Ovary (tissue), 7 donors: ENCODE measurements at regions not wholly inside any gene's neighbourhood (a gene's known extent, or its start where the extent isn't known, plus 50 kb on each side); places are given as distances from the start of the nearest gene placed in this dataset.

Experiments
- DNase-seq, 5 donors: peaks; one replicate each; pipeline ENCODE4 v3.0.0-alpha.2; 2019 to 2020
- H3K27ac ChIP-seq, 2 donors: fragments of 200-600 bp; one replicate each; pipeline versions ENCODE4 v1.5.1 to v1.8.0; 2019 to 2022
- H3K27me3 ChIP-seq: fragments of 200-600 bp; one replicate; pipeline ENCODE4 v1.8.0; 2022
- H3K36me3 ChIP-seq: fragments of 200-600 bp; sonication (generic); one replicate; pipeline ENCODE4 v1.5.1; 2019
- H3K4me1 ChIP-seq: one replicate; pipeline ENCODE4 v1.8.1; 2013; ENCODE audit warnings: mild to moderate bottlenecking, moderate library complexity; ENCODE audit not compliant: insufficient read depth
- H3K4me3 ChIP-seq: fragments of 200-600 bp; sonication (generic); one replicate; pipeline ENCODE4 v1.5.1; 2017
- H3K9me3 ChIP-seq, 2 donors: fragments of 200-600 bp in 1 of 2; sonication (generic) in 1 of 2; one replicate each; pipeline versions ENCODE4 v1.5.1 to v1.8.1; 2013 to 2019; ENCODE audit warnings: mild to moderate bottlenecking in 1 of 2, moderate library complexity in 1 of 2
- EP300 ChIP-seq: sonication (generic); formaldehyde crosslinking; IDR thresholded peaks from one replicate; pipeline ENCODE4 v1.6.1; 2017; ENCODE audit warnings: antibody characterized with exemption
- POLR2A ChIP-seq: fragments of 450-650 bp; IDR thresholded peaks from one replicate; pipeline ENCODE4 v1.6.1; 2017; ENCODE audit warnings: antibody characterized with exemption, mild to moderate bottlenecking, moderate library complexity
- WGBS, 3 donors: extraction: QIAGEN DNeasy Blood & Tissue Kit in 1 of 3; methylation state at CpG; one replicate each; pipeline versions ENCODE4 v1.1.5 to v1.1.7; 2013 to 2017; 5-methylcytosine and 5-hydroxymethylcytosine counted together
- intact Hi-C, 4 donors: fragments of 100-400 bp; cut with DNase I; formaldehyde crosslinking; loops; one replicate each; pipeline versions ENCODE4 v1.11.0 to v1.15.1; 2022 to 2023
- TF ChIP-seq, protein P1 (sequence below), 3 donors: fragments of 450-650 bp in 2 of 3; fragments of 200-600 bp in 1 of 3; IDR thresholded peaks; one replicate each; pipeline versions ENCODE4 v1.5.1 to v1.8.0; 2016 to 2022; ENCODE audit warnings: antibody characterized with exemption in 3 of 3, mild to moderate bottlenecking in 1 of 3
- donor health status: DM: no; HTN: no; CAD: no; lungs with moderate emphysema.
- donor health status: DM: no; HTN: no; CAD: no.
- donor health status: Bipolar disorder and iron deficiency.
- donor health status: DM: no; HTN: no; CAD: no.
- donor health status: DM: yes; HTN: yes; CAD: no.

DNA sequence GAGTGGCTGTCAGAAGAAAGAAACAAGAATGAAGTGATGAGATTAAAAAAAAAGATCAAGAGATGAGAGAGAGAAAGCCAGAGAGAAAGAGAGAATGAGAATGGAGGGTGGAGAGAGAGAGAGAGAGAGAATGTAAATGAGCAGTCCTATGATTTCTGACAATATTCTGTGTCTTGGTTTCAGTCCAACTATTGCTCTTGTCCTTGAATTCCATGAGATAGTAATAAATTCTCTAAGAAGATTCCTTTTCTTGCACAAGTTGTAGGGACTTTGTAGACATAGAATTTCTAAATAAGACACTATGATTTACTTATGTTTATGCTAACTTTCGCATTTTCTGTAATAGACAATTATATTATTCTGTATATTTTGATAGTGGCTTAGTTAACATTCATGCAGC, 149.6 kb upstream of the CTSO start:
- Histone ChIP-seq H3K27ac (no peak overlapping the region), H3K9me3 (no peaks in the 10 kb centered on the region), H3K27me3 (no peaks in the 10 kb centered on the region), H3K4me3 (no peak overlapping the region), H3K36me3 (no peaks in the 10 kb centered on the region), H3K4me1 (no peaks in the 10 kb centered on the region)
- TF ChIP-seq, protein P1, sequence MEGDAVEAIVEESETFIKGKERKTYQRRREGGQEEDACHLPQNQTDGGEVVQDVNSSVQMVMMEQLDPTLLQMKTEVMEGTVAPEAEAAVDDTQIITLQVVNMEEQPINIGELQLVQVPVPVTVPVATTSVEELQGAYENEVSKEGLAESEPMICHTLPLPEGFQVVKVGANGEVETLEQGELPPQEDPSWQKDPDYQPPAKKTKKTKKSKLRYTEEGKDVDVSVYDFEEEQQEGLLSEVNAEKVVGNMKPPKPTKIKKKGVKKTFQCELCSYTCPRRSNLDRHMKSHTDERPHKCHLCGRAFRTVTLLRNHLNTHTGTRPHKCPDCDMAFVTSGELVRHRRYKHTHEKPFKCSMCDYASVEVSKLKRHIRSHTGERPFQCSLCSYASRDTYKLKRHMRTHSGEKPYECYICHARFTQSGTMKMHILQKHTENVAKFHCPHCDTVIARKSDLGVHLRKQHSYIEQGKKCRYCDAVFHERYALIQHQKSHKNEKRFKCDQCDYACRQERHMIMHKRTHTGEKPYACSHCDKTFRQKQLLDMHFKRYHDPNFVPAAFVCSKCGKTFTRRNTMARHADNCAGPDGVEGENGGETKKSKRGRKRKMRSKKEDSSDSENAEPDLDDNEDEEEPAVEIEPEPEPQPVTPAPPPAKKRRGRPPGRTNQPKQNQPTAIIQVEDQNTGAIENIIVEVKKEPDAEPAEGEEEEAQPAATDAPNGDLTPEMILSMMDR (IDR thresholded peaks at IDR 0.05) = no peak
- TF ChIP-seq EP300 (no peak), POLR2A (no peak)
- 34 to 55% (median 42%) methylated on average over 1 of the region's 1 CpG for WGBS, 3 donors
- DNase-seq = no peak
- intact Hi-C loops = no loop called here

DNA sequence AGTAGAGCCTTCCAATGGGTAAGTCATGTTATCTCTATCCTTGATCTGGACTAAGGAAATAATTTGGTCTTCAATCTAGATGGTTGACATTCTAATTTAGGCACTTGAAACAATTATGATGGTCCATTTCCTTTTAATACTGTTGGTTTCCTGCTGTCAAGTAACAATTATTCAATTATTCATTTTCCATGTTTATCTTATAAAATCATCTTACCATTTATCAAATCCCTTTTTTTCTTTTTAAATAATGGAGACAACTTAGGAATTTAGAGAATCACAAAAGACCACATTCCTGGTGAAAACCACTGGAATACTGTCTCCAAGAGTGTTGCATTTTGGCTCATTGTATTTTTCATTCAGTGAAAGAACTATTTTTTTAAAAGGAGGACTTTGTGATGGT, 148.7 kb upstream of the CTSO start:
- Histone ChIP-seq H3K27me3 (no peaks in the 10 kb centered on the region), H3K9me3 (no peaks in the 10 kb centered on the region), H3K27ac (no peak overlapping the region), H3K4me1 (no peaks in the 10 kb centered on the region), H3K4me3 (no peak overlapping the region), H3K36me3 (no peaks in the 10 kb centered on the region)
- TF ChIP-seq, protein P1 (IDR thresholded peaks at IDR 0.05) = no peak
- TF ChIP-seq POLR2A = no peak
- TF ChIP-seq EP300 = no peak
- no peak for DNase-seq
- intact Hi-C loops = no loop called here

DNA sequence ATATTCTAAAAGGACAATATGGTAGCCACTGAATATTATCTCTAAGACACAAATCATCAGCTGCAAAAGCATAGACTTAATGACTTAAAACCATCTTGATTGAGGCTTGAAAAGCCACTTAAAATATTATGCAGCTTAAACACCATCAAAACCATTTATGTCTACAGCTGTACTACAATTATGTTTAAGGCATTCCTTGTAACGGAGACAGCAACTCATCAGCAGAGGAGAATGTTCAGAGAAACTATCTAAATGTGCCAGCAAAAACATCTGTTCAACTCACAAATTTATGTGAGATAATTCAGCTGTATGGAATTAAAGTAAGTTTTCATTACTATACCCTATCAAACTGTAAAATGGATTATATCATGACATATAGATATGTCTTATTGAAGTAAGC, 147.9 kb upstream of the CTSO start:
- Histone ChIP-seq H3K4me1 (no peaks in the 10 kb centered on the region), H3K27me3 (no peaks in the 10 kb centered on the region), H3K4me3 (no peak overlapping the region), H3K36me3 (no peaks in the 10 kb centered on the region), H3K9me3 (no peaks in the 10 kb centered on the region), H3K27ac (no peak overlapping the region)
- 12 to 24% (median 13%) methylated on average over 1 of the region's 1 CpG for WGBS, 3 donors
- TF ChIP-seq, protein P1 (IDR thresholded peaks at IDR 0.05) = no peak
- no peak for TF ChIP-seq EP300
- no peak for TF ChIP-seq POLR2A
- intact Hi-C loops = no loop called here
- no peak for DNase-seq

DNA sequence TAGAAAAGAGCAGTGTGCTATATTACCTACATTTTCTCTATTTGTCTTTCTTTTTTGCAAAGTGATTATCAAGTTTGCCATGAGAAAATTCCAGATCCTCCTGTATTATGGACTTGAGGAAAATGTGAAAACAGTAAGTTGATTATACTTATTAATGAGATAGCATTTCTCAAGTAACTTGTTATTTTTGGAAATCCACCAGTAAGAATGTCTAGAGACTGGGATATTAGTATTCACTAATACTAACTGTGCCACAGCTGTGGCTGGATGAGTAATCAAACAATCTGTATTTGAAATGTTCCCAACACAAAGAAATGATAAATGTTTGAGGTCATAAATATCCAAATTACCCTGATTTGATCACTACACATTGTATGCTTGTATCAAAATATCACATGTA, 147.0 kb upstream of the CTSO start:
- Histone ChIP-seq H3K27me3 (no peaks in the 10 kb centered on the region), H3K36me3 (no peaks in the 10 kb centered on the region), H3K4me1 (no peaks in the 10 kb centered on the region), H3K27ac (no peak overlapping the region), H3K4me3 (no peak overlapping the region), H3K9me3 (no peaks in the 10 kb centered on the region)
- intact Hi-C loops = no loop called here
- DNase-seq = no peak
- TF ChIP-seq, protein P1 (IDR thresholded peaks at IDR 0.05) = no peak

DNA sequence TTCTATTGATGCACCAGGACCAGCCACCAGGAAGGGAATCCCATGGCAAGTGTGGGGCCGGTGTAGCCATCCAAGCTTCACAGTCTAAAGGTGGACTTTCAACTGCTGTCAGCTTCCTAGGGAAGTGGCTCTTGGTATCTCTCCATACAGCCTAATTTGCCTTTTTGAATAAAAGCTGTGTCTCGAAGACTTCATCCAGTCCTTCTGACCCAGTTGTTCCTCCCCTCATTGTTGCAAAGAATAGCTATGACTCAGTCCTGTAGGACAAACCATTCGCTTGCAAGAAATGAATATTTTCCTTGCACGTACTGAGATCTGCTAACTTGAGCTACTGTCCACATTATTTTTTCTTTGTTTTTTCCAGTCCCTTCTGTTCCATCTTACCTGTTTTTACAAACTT, 145.1 kb upstream of the CTSO start:
- Histone ChIP-seq H3K36me3 (no peaks in the 10 kb centered on the region), H3K27me3 (no peaks in the 10 kb centered on the region), H3K4me3 (no peak overlapping the region), H3K9me3 (no peaks in the 10 kb centered on the region), H3K4me1 (no peaks in the 10 kb centered on the region), H3K27ac (no peak overlapping the region)
- TF ChIP-seq EP300 = no peak
- TF ChIP-seq POLR2A = no peak
- TF ChIP-seq, protein P1 (IDR thresholded peaks at IDR 0.05) = no peak
- DNase-seq = no peak
- intact Hi-C loops = no loop called here
- WGBS, 3 donors = 89 to 91% (median 89%) methylated on average over 4 of the region's 4 CpGs
